H9 (cell line): ENCODE measurements at regions not wholly inside any gene's neighbourhood (a gene's known extent, or its start where the extent isn't known, plus 50 kb on each side); places are given as distances from the start of the nearest gene placed in this dataset.

Source experiments
- DNase-seq: peaks from one replicate; pipeline ENCODE4 v3.0.0-alpha.2; 2017
- H2AFZ ChIP-seq: one replicate; pipeline ENCODE4 v1.6.1; 2013; ENCODE audit warnings: mild to moderate bottlenecking, low read length, control low read depth, moderate library complexity
- H2AK5ac ChIP-seq: 2 replicates; pipeline ENCODE4 v1.6.1; 2013; ENCODE audit warnings: low read length, control low read depth, mixed read lengths; ENCODE audit not compliant: insufficient read length
- H2BK120ac ChIP-seq: one replicate; pipeline ENCODE4 v1.6.1; 2013; ENCODE audit warnings: low read depth, mild to moderate bottlenecking, low read length, control low read depth, inconsistent platforms; ENCODE audit not compliant: poor library complexity, severe bottlenecking
- H2BK12ac ChIP-seq: 2 replicates; pipeline ENCODE4 v1.6.1; 2013; ENCODE audit warnings: low read length, control low read depth, mixed read lengths, low read depth; ENCODE audit not compliant: insufficient read length
- H2BK15ac ChIP-seq: 2 replicates; pipeline ENCODE4 v1.6.1; 2013; ENCODE audit warnings: low read depth, low read length, control low read depth
- H2BK20ac ChIP-seq: one replicate; pipeline ENCODE4 v1.6.1; 2013; ENCODE audit warnings: low read depth, mild to moderate bottlenecking, low read length, control low read depth, inconsistent platforms; ENCODE audit not compliant: poor library complexity, severe bottlenecking
- H2BK5ac ChIP-seq: 2 replicates; pipeline ENCODE4 v1.6.1; 2013; ENCODE audit warnings: low read length, control low read depth, mixed read lengths; ENCODE audit not compliant: insufficient read length
- H3K14ac ChIP-seq: 2 replicates; pipeline ENCODE4 v1.6.1; 2013; ENCODE audit warnings: low read length, control low read depth; ENCODE audit not compliant: insufficient read depth
- H3K18ac ChIP-seq: 2 replicates; pipeline ENCODE4 v1.6.1; 2013; ENCODE audit warnings: low read depth, mild to moderate bottlenecking, mixed read lengths, low read length, control low read depth; ENCODE audit not compliant: insufficient read length
- H3K23ac ChIP-seq: 2 replicates; pipeline ENCODE4 v1.6.1; 2013; ENCODE audit warnings: low read length, control low read depth, mixed read lengths, low read depth; ENCODE audit not compliant: insufficient read length
- H3K23me2 ChIP-seq: 2 replicates; pipeline ENCODE4 v1.6.1; 2013; ENCODE audit warnings: low read depth, mild to moderate bottlenecking, mixed read lengths, low read length, control low read depth; ENCODE audit not compliant: insufficient read length, poor library complexity, severe bottlenecking
- H3K27ac ChIP-seq: 2 replicates; pipeline ENCODE4 v1.5.1; 2013; ENCODE audit warnings: low read length, control low read depth, mixed read lengths, low read depth; ENCODE audit not compliant: insufficient read length
- H3K27me3 ChIP-seq: 2 replicates; pipeline ENCODE4 v1.6.1; 2013; ENCODE audit warnings: low read length, control low read depth, inconsistent platforms; ENCODE audit not compliant: insufficient read depth
- H3K4ac ChIP-seq: 2 replicates; pipeline ENCODE4 v1.6.1; 2013; ENCODE audit warnings: low read depth, mild to moderate bottlenecking, control low read depth, inconsistent platforms, low read length, moderate library complexity
- H3K4me1 ChIP-seq: 2 replicates; pipeline ENCODE4 v1.6.1; 2013; ENCODE audit warnings: low read length, control low read depth, inconsistent platforms; ENCODE audit not compliant: insufficient read depth
- H3K4me2 ChIP-seq: 2 replicates; pipeline ENCODE4 v1.6.1; 2013; ENCODE audit warnings: low read length, control low read depth, mixed read lengths; ENCODE audit not compliant: insufficient read length, insufficient read depth
- H3K56ac ChIP-seq: 2 replicates; pipeline ENCODE4 v1.6.1; 2013; ENCODE audit warnings: low read depth, mild to moderate bottlenecking, mixed read lengths, low read length, control low read depth; ENCODE audit not compliant: insufficient read length
- H3K79me1 ChIP-seq: 2 replicates; pipeline ENCODE4 v1.6.1; 2013; ENCODE audit warnings: low read depth, mild to moderate bottlenecking, moderate library complexity, low read length, control low read depth, inconsistent platforms; ENCODE audit not compliant: insufficient read depth, poor library complexity, severe bottlenecking
- H3K79me2 ChIP-seq: 2 replicates; pipeline ENCODE4 v1.6.1; 2013; ENCODE audit warnings: low read length, control low read depth, inconsistent platforms; ENCODE audit not compliant: insufficient read depth
- H3K9ac ChIP-seq: 2 replicates; pipeline ENCODE4 v1.6.1; 2013; ENCODE audit warnings: low read length, control low read depth, mixed read lengths; ENCODE audit not compliant: insufficient read length; ENCODE audit errors: extremely low read depth
- H3K9me3 ChIP-seq: one replicate; pipeline ENCODE4 v1.6.1; 2013; ENCODE audit warnings: low read depth, low read length, inconsistent platforms; ENCODE audit not compliant: control insufficient read depth
- H3T11ph ChIP-seq: one replicate; pipeline ENCODE4 v1.6.1; 2013; ENCODE audit warnings: mild to moderate bottlenecking, low read length, control low read depth, inconsistent platforms
- H4K20me1 ChIP-seq: one replicate; pipeline ENCODE4 v1.6.1; 2013; ENCODE audit not compliant: control insufficient read depth, insufficient read length, insufficient read depth
- H4K5ac ChIP-seq: 2 replicates; pipeline ENCODE4 v1.6.1; 2013; ENCODE audit warnings: low read depth, mild to moderate bottlenecking, mixed read lengths, low read length, control low read depth; ENCODE audit not compliant: insufficient read length
- H4K8ac ChIP-seq: replicated peaks from 2 replicates; pipeline ENCODE4 v1.6.1; 2013; ENCODE audit warnings: low read length, control low read depth, mixed read lengths, low read depth; ENCODE audit not compliant: insufficient read length
- H4K91ac ChIP-seq: 2 replicates; pipeline ENCODE4 v1.6.1; 2013; ENCODE audit warnings: low read depth, mild to moderate bottlenecking, moderate library complexity, mixed read lengths, low read length, control low read depth; ENCODE audit not compliant: insufficient read length
- H3K27ac Mint-ChIP-seq, 3 experiments: 2 replicates in 2 of 3; 3 replicates in 1 of 3; pipeline ENCODE4 v1.8.0; 2020 to 2021; ENCODE audit warnings: mixed read lengths in 3 of 3, mild to moderate bottlenecking in 1 of 3, moderate library complexity in 1 of 3
- H3K27me3 Mint-ChIP-seq: 2 replicates; pipeline ENCODE4 v1.8.0; 2021; ENCODE audit warnings: low read depth, mild to moderate bottlenecking, moderate library complexity, mixed read lengths
- H3K36me3 Mint-ChIP-seq, 3 experiments: 2 replicates in 2 of 3; 3 replicates in 1 of 3; pipeline ENCODE4 v1.8.0; 2020 to 2021; ENCODE audit warnings: low read depth in 3 of 3, mixed read lengths in 3 of 3; ENCODE audit not compliant: insufficient read depth in 1 of 3
- H3K4me1 Mint-ChIP-seq, 2 experiments: 2 replicates each; pipeline ENCODE4 v1.8.0; 2020; ENCODE audit warnings: mixed read lengths in 2 of 2
- H3K4me3 Mint-ChIP-seq, 2 experiments: 2 replicates in 1 of 2; 3 replicates in 1 of 2; pipeline ENCODE4 v1.8.0; 2020 to 2021; ENCODE audit warnings: mild to moderate bottlenecking in 2 of 2, mixed read lengths in 2 of 2, moderate library complexity in 1 of 2
- H3K9me3 Mint-ChIP-seq, 2 experiments: 2 replicates in 1 of 2; 3 replicates in 1 of 2; pipeline ENCODE4 v1.8.0; 2020; ENCODE audit warnings: mild to moderate bottlenecking in 2 of 2, mixed read lengths in 2 of 2, moderate library complexity in 1 of 2
- CTCF ChIP-seq: fragments of 200-600 bp; sonication (generic); conservative IDR thresholded peaks from 3 replicates; pipeline ENCODE4 v1.8.0; 2021; ENCODE audit warnings: antibody characterized with exemption, mild to moderate bottlenecking
- WGBS: extraction: QIAGEN DNeasy Blood & Tissue Kit; methylation state at CpG from one replicate; pipeline ENCODE4 v1.1.7; 2013; ENCODE audit warnings: missing lambda C conversion rate, low lambda C conversion rate, mixed read lengths; ENCODE audit not compliant: insufficient read length; ENCODE audit errors: extremely low coverage; 5-methylcytosine and 5-hydroxymethylcytosine counted together

- H3K14ac ChIP-seq, result no peak overlapping the region
- H3K4me2 ChIP-seq, result no peak overlapping the region
- no peak overlapping the region for H3K23ac ChIP-seq
- H3K27ac Mint-ChIP-seq, result no peak overlapping the region; a peak in 1 of 7 replicates
- H4K8ac ChIP-seq, result no peak overlapping the region
- H3K27ac ChIP-seq, result no peak overlapping the region
- H2BK12ac ChIP-seq, result no peak overlapping the region
- no peaks in the 10 kb centered on the region for H3K27me3 ChIP-seq
- no peak overlapping the region for H2BK5ac ChIP-seq
- no peak overlapping the region for H2AFZ ChIP-seq
- no peaks in the 10 kb centered on the region for H3K23me2 ChIP-seq
- H3K9me3 ChIP-seq, result no peaks in the 10 kb centered on the region
- H3K36me3 Mint-ChIP-seq, result no peaks in the 10 kb centered on the region
- H3K4ac ChIP-seq, result no peak overlapping the region
- H3K9me3 Mint-ChIP-seq, result no peaks in the 10 kb centered on the region; a peak in 1 of 5 replicates
- no peak overlapping the region for H4K91ac ChIP-seq
- H3T11ph ChIP-seq, result no peak overlapping the region
- no peak overlapping the region for H3K4me3 Mint-ChIP-seq
- H3K79me2 ChIP-seq, result no peaks in the 10 kb centered on the region
- H3K4me1 ChIP-seq, result no peaks in the 10 kb centered on the region
- H4K20me1 ChIP-seq, result no peaks in the 10 kb centered on the region
- H3K79me1 ChIP-seq, result no peaks in the 10 kb centered on the region
- no peak for DNase-seq
- H3K56ac ChIP-seq, result no peak overlapping the region
- TF ChIP-seq CTCF, result no peak
- WGBS, result no CpG with 5 or more reads among the region's 9 CpGs
- H3K9ac ChIP-seq, result no peak overlapping the region
- no peaks in the 10 kb centered on the region for H3K27me3 Mint-ChIP-seq
- H2BK20ac ChIP-seq, result no peak overlapping the region
- no peaks in the 10 kb centered on the region for H3K4me1 Mint-ChIP-seq
- no peak overlapping the region for H3K18ac ChIP-seq
- H2BK120ac ChIP-seq, result no peak overlapping the region
- H4K5ac ChIP-seq, result no peak overlapping the region
- H2BK15ac ChIP-seq, result no peak overlapping the region
- H2AK5ac ChIP-seq, result no peak overlapping the region
Measured at GRCh38 chr5:158388021-158388420, 529.1 kb upstream of the CLINT1 start.
